ENCODE measurements at regions not wholly inside any gene's neighbourhood (a gene's known extent, or its start where the extent isn't known, plus 50 kb on each side); places are given as distances from the start of the nearest gene placed in this dataset.

DNA sequence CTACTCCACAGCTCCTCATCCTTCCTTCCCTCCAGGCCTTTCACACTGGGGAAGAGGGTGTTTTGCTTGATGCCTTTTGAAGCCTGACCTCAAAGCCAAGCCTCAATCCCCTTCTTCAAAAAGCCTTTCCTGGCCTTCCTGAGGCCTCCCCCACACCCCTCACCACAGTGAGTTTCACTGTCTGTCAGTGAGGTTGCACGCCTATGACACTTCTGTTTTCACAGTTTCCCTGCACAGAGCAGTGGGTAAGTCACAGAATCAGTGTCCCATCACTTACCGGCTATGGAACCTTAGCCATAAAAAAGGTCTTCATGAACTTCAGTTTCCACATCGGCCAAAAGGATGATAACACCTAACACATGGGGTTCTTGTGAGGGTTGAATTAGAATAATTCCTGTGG lies 371.4 kb downstream of the UQCRFS1 start (continued):
- TF ChIP-seq, protein P1, sequence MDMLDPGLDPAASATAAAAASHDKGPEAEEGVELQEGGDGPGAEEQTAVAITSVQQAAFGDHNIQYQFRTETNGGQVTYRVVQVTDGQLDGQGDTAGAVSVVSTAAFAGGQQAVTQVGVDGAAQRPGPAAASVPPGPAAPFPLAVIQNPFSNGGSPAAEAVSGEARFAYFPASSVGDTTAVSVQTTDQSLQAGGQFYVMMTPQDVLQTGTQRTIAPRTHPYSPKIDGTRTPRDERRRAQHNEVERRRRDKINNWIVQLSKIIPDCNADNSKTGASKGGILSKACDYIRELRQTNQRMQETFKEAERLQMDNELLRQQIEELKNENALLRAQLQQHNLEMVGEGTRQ (CRISPR knock-in tag; IDR thresholded peaks at IDR 0.05) = no peak
- TF ChIP-seq AFF4 (CRISPR knock-in tag; IDR thresholded peaks at IDR 0.05; ENCODE audit: borderline replicate concordance) (no peak), PREB (CRISPR knock-in tag; IDR thresholded peaks at IDR 0.05; ENCODE audit: borderline replicate concordance) (no peak), NR1H2 (CRISPR knock-in tag; IDR thresholded peaks at IDR 0.05) (no peak), KAT7 (CRISPR knock-in tag; IDR thresholded peaks at IDR 0.05; ENCODE audit: borderline replicate concordance) (no peak), E2F1 (CRISPR knock-in tag; IDR thresholded peaks at IDR 0.05) (no peak), TEAD1 (CRISPR knock-in tag; IDR thresholded peaks at IDR 0.05) (no peak), ZNF232 (CRISPR knock-in tag; IDR thresholded peaks at IDR 0.05) (no peak), E2F4 (CRISPR knock-in tag; IDR thresholded peaks at IDR 0.05; ENCODE audit: borderline replicate concordance, low read depth) (no peak)

DNA sequence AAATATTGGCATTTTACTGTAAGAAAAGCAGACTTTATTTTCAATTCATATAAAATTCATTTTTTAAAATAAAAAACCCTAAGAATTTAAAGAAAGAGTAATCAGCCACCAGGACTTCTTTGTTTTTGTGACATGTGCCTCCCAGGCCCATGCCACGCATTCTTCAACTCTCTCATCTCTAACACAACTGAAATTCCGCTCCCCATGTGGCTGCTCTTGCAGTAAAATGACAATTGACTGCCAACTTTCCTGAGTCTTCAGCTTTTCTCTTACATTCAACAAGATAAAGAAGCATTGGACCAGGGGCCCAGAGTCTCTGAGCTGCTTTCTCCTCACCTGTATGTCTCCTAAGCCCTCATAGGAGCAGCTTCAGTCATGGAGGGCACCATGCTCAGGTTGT lies 372.1 kb downstream of the UQCRFS1 start:
- peak; percentile 20; the same call in 1 of the 2 replicates for ATAC-seq
- H3K4me3 Mint-ChIP-seq = no peak overlapping the region
- no peak overlapping the region for H3K27ac Mint-ChIP-seq
- H3K36me3 Mint-ChIP-seq = no peaks in the 10 kb centered on the region
- H3K9me3 Mint-ChIP-seq = no peaks in the 10 kb centered on the region
- DNase-seq (ENCODE audit: low spot score) = no peak
- ChIA-PET POLR2A (no interaction called here), CTCF (interaction anchor here (0.8 to 1.3 kb wide), 3 partner anchors 22 to 104 kb away, joined by 4 read pairs; no protein-coding TSS in a partner anchor)
- H3K27me3 Mint-ChIP-seq (ENCODE audit: low read depth) = no peaks in the 10 kb centered on the region; the same call in 1 of the 2 replicates
- peaks cover 25% of the 10 kb centered on the region for H3K4me1 Mint-ChIP-seq
- TF ChIP-seq TCF7 (CRISPR knock-in tag; IDR thresholded peaks at IDR 0.05; ENCODE audit: low read depth) = no peak
- TF ChIP-seq STAT6 (CRISPR knock-in tag; conservative IDR thresholded peaks at IDR 0.05; ENCODE audit: low read depth) = no peak
- no peak for TF ChIP-seq ZNF263 (CRISPR knock-in tag; IDR thresholded peaks at IDR 0.05; ENCODE audit: low read depth)
- TF ChIP-seq ESRRA (CRISPR knock-in tag; IDR thresholded peaks at IDR 0.05; ENCODE audit: borderline replicate concordance) = no peak
- TF ChIP-seq ZNF138 (CRISPR knock-in tag; conservative IDR thresholded peaks at IDR 0.05) = no peak

Measured in WTC11 (cell line).